T-cell (primary cell): ENCODE measurements at regions not wholly inside any gene's neighbourhood (a gene's known extent, or its start where the extent isn't known, plus 50 kb on each side); places are given as distances from the start of the nearest gene placed in this dataset.
A peak's percentile ranks its signal among the peaks of the same experiment; 100 is the strongest.

Source experiments
- ATAC-seq, 4 experiments: fragments of 200-7000 bp in 3 of 4; fragments of 150-1000 bp in 1 of 4; cut with Tn5 transposase; replicated peaks in 1 of 4; 1 replicate in 3 of 4; 2 replicates in 1 of 4; pipeline ENCODE4 v1.10.0; 2021; ENCODE audit warnings: moderate library complexity in 3 of 4, mild to moderate bottlenecking in 2 of 4, moderate number of reproducible peaks in 1 of 4
- CTCF ChIA-PET, 2 donors: fragments of 300-600 bp; sonication (Branson Sonifier 250); formaldehyde crosslinking; loops; one replicate each; lab custom pipeline; 2022; ENCODE audit warnings: antibody characterized with exemption in 2 of 2; lab: Charles Lee
- POLR2A ChIA-PET, 2 donors: fragments of 300-600 bp; sonication (Branson Sonifier 250); formaldehyde crosslinking; loops; one replicate each; lab custom pipeline; 2022; ENCODE audit warnings: antibody characterized with exemption in 2 of 2; lab: Charles Lee
- DNase-seq, 35 experiments: peaks; one replicate each; pipeline versions ENCODE4 v3.0.0 to v3.0.0-alpha.2; 2013 to 2023
- H3K27ac ChIP-seq: one replicate; pipeline ENCODE4 v1.5.1; 2013; ENCODE audit warnings: low read length
- H3K27me3 ChIP-seq, 2 experiments: replicated peaks in 1 of 2; 1 replicate in 1 of 2; 2 replicates in 1 of 2; pipeline versions ENCODE4 v1.6.1 to v1.7.0; 2013; ENCODE audit warnings: low read length in 1 of 2, mixed read lengths in 1 of 2; ENCODE audit not compliant: control insufficient read depth in 2 of 2, insufficient read depth in 2 of 2; ENCODE audit errors: extremely low read depth in 1 of 2
- H3K36me3 ChIP-seq, 2 donors: 1 replicate in 1 of 2; 2 replicates in 1 of 2; pipeline versions ENCODE4 v1.6.1 to v1.7.0; 2013; ENCODE audit warnings: low read length in 1 of 2; ENCODE audit not compliant: control insufficient read depth in 2 of 2, insufficient read depth in 1 of 2; ENCODE audit errors: extremely low read depth in 1 of 2
- H3K4me1 ChIP-seq, 2 experiments: 1 replicate in 1 of 2; 2 replicates in 1 of 2; pipeline versions ENCODE4 v1.6.1 to v1.7.0; 2013; ENCODE audit warnings: low read length in 2 of 2, mixed read lengths in 1 of 2; ENCODE audit not compliant: insufficient read depth in 2 of 2, control insufficient read depth in 1 of 2; ENCODE audit errors: extremely low read depth in 1 of 2
- H3K4me3 ChIP-seq, 2 donors: 1 replicate in 1 of 2; 2 replicates in 1 of 2; pipeline versions ENCODE4 v1.5.1 to v1.7.0; 2013; ENCODE audit warnings: mild to moderate bottlenecking in 2 of 2, low read length in 1 of 2, moderate library complexity in 1 of 2; ENCODE audit not compliant: control insufficient read depth in 1 of 2; ENCODE audit errors: extremely low read depth in 1 of 2
- H3K9me3 ChIP-seq: 2 replicates; pipeline ENCODE4 v1.7.0; 2013
- H3K27ac Mint-ChIP-seq, 2 donors: one replicate each; pipeline ENCODE4 v1.8.0; 2020 to 2021; ENCODE audit warnings: mild to moderate bottlenecking in 2 of 2, mixed read lengths in 2 of 2
- H3K27me3 Mint-ChIP-seq, 2 donors: one replicate each; pipeline ENCODE4 v1.8.0; 2021 to 2022; ENCODE audit warnings: mixed read lengths in 2 of 2
- H3K36me3 Mint-ChIP-seq: one replicate; pipeline ENCODE4 v1.8.0; 2021; ENCODE audit warnings: mixed read lengths
- H3K4me1 Mint-ChIP-seq, 3 donors: one replicate each; pipeline ENCODE4 v1.8.0; 2020 to 2022; ENCODE audit warnings: mixed read lengths in 3 of 3, mild to moderate bottlenecking in 1 of 3
- H3K4me3 Mint-ChIP-seq, 3 donors: one replicate each; pipeline ENCODE4 v1.8.0; 2020 to 2022; ENCODE audit warnings: mild to moderate bottlenecking in 3 of 3, mixed read lengths in 3 of 3, moderate library complexity in 3 of 3
- H3K9me3 Mint-ChIP-seq, 3 donors: one replicate each; pipeline ENCODE4 v1.8.0; 2020 to 2022; ENCODE audit warnings: mixed read lengths in 3 of 3
- WGBS: methylation state at CpG from one replicate; pipeline ENCODE4 v1.1.5; 2013; ENCODE audit warnings: missing lambda C conversion rate; ENCODE audit not compliant: insufficient coverage; 5-methylcytosine and 5-hydroxymethylcytosine counted together

GRCh38 chr2:105972246-105972645 lies 221.9 kb downstream of the UXS1 start:
- Mint-ChIP-seq H3K9me3 (peaks cover 0 to 3% (median 0%) of the 10 kb centered on the region in 3 donors), H3K4me1 (peaks cover 40 to 60% (median 40%) of the 10 kb centered on the region in 3 donors), H3K27ac (no peak overlapping the region), H3K36me3 (no peaks in the 10 kb centered on the region), H3K27me3 (no peaks in the 10 kb centered on the region), H3K4me3 (peak overlapping the region in 1 of 3 donors; percentile 34)
- no peaks in the 10 kb centered on the region for H3K9me3 ChIP-seq
- no peak overlapping the region for H3K27ac ChIP-seq
- peaks cover 30 to 40% of the 10 kb centered on the region in 2 experiments for H3K4me1 ChIP-seq
- H3K4me3 ChIP-seq, result no peak overlapping the region
- DNase-seq (no peak), ATAC-seq (no peak)
- no peaks in the 10 kb centered on the region for H3K36me3 ChIP-seq
- H3K27me3 ChIP-seq, result no peaks in the 10 kb centered on the region
- ChIA-PET POLR2A (no interaction called here), CTCF (interaction anchor here in 1 of 2 donors (0.6 kb wide), 1 partner anchor 121 kb away, joined by 4 read pairs; no protein-coding TSS in a partner anchor)
- 57% methylated on average over 2 of the region's 3 CpGs for WGBS

GRCh38 chr2:105969552-105969951 lies 224.5 kb downstream of the UXS1 start:
- no peaks in the 10 kb centered on the region for H3K27me3 Mint-ChIP-seq
- peaks cover 22 to 40% (median 26%) of the 10 kb centered on the region in 3 donors for H3K4me1 Mint-ChIP-seq
- ChIA-PET POLR2A (no interaction called here), CTCF (no interaction called here)
- peaks cover 0 to 4% (median 3%) of the 10 kb centered on the region in 3 donors for H3K9me3 Mint-ChIP-seq
- no peak overlapping the region for H3K27ac Mint-ChIP-seq
- no peak for DNase-seq
- Histone ChIP-seq H3K27ac (no peak overlapping the region), H3K4me1 (peaks cover 17 to 28% of the 10 kb centered on the region in 2 experiments), H3K4me3 (no peak overlapping the region), H3K9me3 (no peaks in the 10 kb centered on the region), H3K36me3 (no peaks in the 10 kb centered on the region), H3K27me3 (no peaks in the 10 kb centered on the region)
- no peak for ATAC-seq
- H3K4me3 Mint-ChIP-seq, result no peak overlapping the region
- H3K36me3 Mint-ChIP-seq, result no peaks in the 10 kb centered on the region
- 86% methylated on average over 4 of the region's 7 CpGs for WGBS

GRCh38 chr2:105962221-105962620 lies 217.5 kb downstream of the NCK2 start:
- H3K27ac Mint-ChIP-seq, result no peak overlapping the region
- peaks cover 0 to 4% (median 0%) of the 10 kb centered on the region in 3 donors for H3K9me3 Mint-ChIP-seq
- no peaks in the 10 kb centered on the region for H3K27me3 ChIP-seq
- no peaks in the 10 kb centered on the region for H3K27me3 Mint-ChIP-seq
- H3K4me3 Mint-ChIP-seq, result no peak overlapping the region
- no peak overlapping the region for H3K4me3 ChIP-seq
- ChIA-PET CTCF (no interaction called here), POLR2A (no interaction called here)
- no peaks in the 10 kb centered on the region for H3K9me3 ChIP-seq
- no peak for DNase-seq
- H3K36me3 ChIP-seq, result no peaks in the 10 kb centered on the region
- no peaks in the 10 kb centered on the region for H3K36me3 Mint-ChIP-seq
- peaks cover 0 to 26% (median 2%) of the 10 kb centered on the region in 3 donors for H3K4me1 Mint-ChIP-seq
- ATAC-seq, result no peak
- H3K4me1 ChIP-seq, result no peaks in the 10 kb centered on the region
- WGBS, result 100% methylated on average over 4 of the region's 6 CpGs
- no peak overlapping the region for H3K27ac ChIP-seq

GRCh38 chr2:105961599-105962146 lies 217.0 kb downstream of the NCK2 start:
- Mint-ChIP-seq H3K9me3 (peaks cover 0 to 4% (median 0%) of the 10 kb centered on the region in 3 donors), H3K36me3 (no peaks in the 10 kb centered on the region), H3K4me3 (no peak overlapping the region), H3K4me1 (peaks cover 0 to 26% (median 2%) of the 10 kb centered on the region in 3 donors), H3K27ac (no peak overlapping the region), H3K27me3 (no peaks in the 10 kb centered on the region)
- ChIA-PET CTCF (interaction anchor here in 1 of 2 donors (0.7 kb wide), 1 partner anchor 10 kb away, joined by 3 read pairs; no protein-coding TSS in a partner anchor), POLR2A (no interaction called here)
- DNase-seq, result no peak
- Histone ChIP-seq H3K9me3 (no peaks in the 10 kb centered on the region), H3K4me3 (no peak overlapping the region), H3K36me3 (no peaks in the 10 kb centered on the region), H3K27me3 (no peaks in the 10 kb centered on the region), H3K27ac (no peak overlapping the region), H3K4me1 (no peaks in the 10 kb centered on the region)
- 95% methylated on average over 4 of the region's 6 CpGs for WGBS
- no peak for ATAC-seq

GRCh38 chr2:105959357-105959756 lies 214.6 kb downstream of the NCK2 start:
- Mint-ChIP-seq H3K9me3 (no peaks in the 10 kb centered on the region), H3K4me3 (no peak overlapping the region), H3K4me1 (peaks cover 14 to 37% (median 18%) of the 10 kb centered on the region in 3 donors), H3K27ac (no peak overlapping the region), H3K27me3 (no peaks in the 10 kb centered on the region), H3K36me3 (no peaks in the 10 kb centered on the region)
- 80% methylated on average over 1 of the region's 4 CpGs for WGBS
- no peak overlapping the region for H3K27ac ChIP-seq
- no peak overlapping the region for H3K4me3 ChIP-seq
- ChIA-PET CTCF (no interaction called here), POLR2A (no interaction called here)
- no peaks in the 10 kb centered on the region for H3K27me3 ChIP-seq
- peaks cover 3 to 12% of the 10 kb centered on the region in 2 experiments for H3K4me1 ChIP-seq
- no peaks in the 10 kb centered on the region for H3K9me3 ChIP-seq
- DNase-seq (no peak), ATAC-seq (no peak)
- H3K36me3 ChIP-seq, result no peaks in the 10 kb centered on the region

- no CpG with 5 or more reads among the region's 3 CpGs for WGBS
- H3K4me1 ChIP-seq, result peaks cover 15 to 44% of the 10 kb centered on the region in 2 experiments
- H3K27me3 ChIP-seq, result peaks cover 0 to 3% of the 10 kb centered on the region in 2 experiments
- Mint-ChIP-seq H3K4me3 (no peak overlapping the region), H3K9me3 (no peaks in the 10 kb centered on the region), H3K27ac (no peak overlapping the region), H3K4me1 (peaks cover 55 to 59% (median 59%) of the 10 kb centered on the region in 3 donors), H3K36me3 (no peaks in the 10 kb centered on the region), H3K27me3 (no peaks in the 10 kb centered on the region)
- no peak overlapping the region for H3K27ac ChIP-seq
- DNase-seq, result no peak
- H3K36me3 ChIP-seq, result no peaks in the 10 kb centered on the region
- CTCF ChIA-PET, result interaction anchor here (0.6 to 1.0 kb wide), 2 partner anchors 125 to 378 kb away, joined by 3 read pairs; no protein-coding TSS in a partner anchor
- H3K9me3 ChIP-seq, result no peaks in the 10 kb centered on the region
- POLR2A ChIA-PET, result interaction anchor here in 1 of 2 donors (0.6 kb wide), 1 partner anchor 79 kb away, joined by 3 read pairs; no protein-coding TSS in a partner anchor
- H3K4me3 ChIP-seq, result no peak overlapping the region
- ATAC-seq, result no peak
Observed at GRCh38 chr2:105954891-105955290, 210.2 kb downstream of the NCK2 start.
